OCI-LY3 (cell line): ENCODE measurements at regions not wholly inside any gene's neighbourhood (a gene's known extent, or its start where the extent isn't known, plus 50 kb on each side); places are given as distances from the start of the nearest gene placed in this dataset.

Experiments
- CTCF ChIP-seq: fragments of 200-600, 300-600 bp; sonication (generic); IDR thresholded peaks from 2 replicates; pipeline ENCODE4 v1.5.1; 2014; ENCODE audit warnings: antibody characterized with exemption, low read length, low read depth
- EZH2phosphoT487 ChIP-seq: fragments of 200-600 bp; shearing (Covaris generic); IDR thresholded peaks from 2 replicates; pipeline ENCODE4 v1.6.1; 2018; ENCODE audit warnings: antibody characterized with exemption, mixed run types, low read depth

GRCh38 chr13:60699636-60700035, 302.6 kb downstream of the TDRD3 start:
- TF ChIP-seq CTCF (no peak), EZH2phosphoT487 (no peak)
